Ectodermal cell (in vitro differentiated cells): ENCODE measurements at regions not wholly inside any gene's neighbourhood (a gene's known extent, or its start where the extent isn't known, plus 50 kb on each side); places are given as distances from the start of the nearest gene placed in this dataset.
"Not testable (repeated sequence)": the region's sequence is repeated elsewhere in the genome, so short reads cannot be mapped to it uniquely, and the experiment has no call there.

Source experiments
- H3K27ac ChIP-seq: 2 replicates; pipeline ENCODE4 v1.7.0; 2013; ENCODE audit warnings: mild to moderate bottlenecking, low read depth, low read length; ENCODE audit not compliant: insufficient read depth, poor library complexity, severe bottlenecking
- H3K27me3 ChIP-seq: 2 replicates; pipeline ENCODE4 v1.7.0; 2013; ENCODE audit warnings: mild to moderate bottlenecking, low read length; ENCODE audit not compliant: insufficient read depth, control insufficient read depth, poor library complexity, severe bottlenecking
- H3K36me3 ChIP-seq: one replicate; pipeline ENCODE4 v1.7.0; 2013; ENCODE audit warnings: low read length; ENCODE audit not compliant: control insufficient read depth, insufficient read depth
- H3K4me1 ChIP-seq: one replicate; pipeline ENCODE4 v1.7.0; 2013; ENCODE audit warnings: low read length; ENCODE audit not compliant: control insufficient read depth, insufficient read depth
- H3K4me3 ChIP-seq: 2 replicates; pipeline ENCODE4 v1.7.0; 2013; ENCODE audit warnings: low read depth, low read length, control low read depth; ENCODE audit not compliant: insufficient read depth
- H3K9me3 ChIP-seq: 2 replicates; pipeline ENCODE4 v1.7.0; 2013; ENCODE audit warnings: mild to moderate bottlenecking, low read length, moderate library complexity; ENCODE audit not compliant: control insufficient read depth
- WGBS, 2 experiments: methylation state at CpG; one replicate each; pipeline ENCODE4 v1.1.7; 2013; ENCODE audit warnings: missing lambda C conversion rate in 2 of 2; 5-methylcytosine and 5-hydroxymethylcytosine counted together

DNA sequence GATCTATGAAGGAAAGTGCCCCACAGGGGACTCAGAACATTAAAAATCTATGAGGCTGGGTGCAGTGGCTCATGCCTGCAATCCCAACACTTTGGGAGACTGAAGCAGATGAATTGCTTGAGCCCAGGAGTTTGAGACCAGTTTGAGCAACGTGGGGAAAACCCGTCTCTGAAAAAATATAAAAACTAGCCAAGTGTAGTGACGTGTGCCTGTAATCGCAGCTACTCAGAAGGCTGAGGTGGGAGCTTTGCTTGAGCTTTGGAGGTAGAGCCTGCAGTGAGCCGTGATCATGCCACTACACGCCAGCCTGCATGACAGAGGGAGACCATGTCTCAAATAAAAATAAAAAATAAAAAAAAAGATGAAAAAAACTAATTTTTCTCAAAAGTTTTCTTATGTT is 1070.6 kb downstream of the PCDH9 start:
- Histone ChIP-seq H3K27me3 (no peaks in the 10 kb centered on the region), H3K36me3 (no peaks in the 10 kb centered on the region), H3K9me3 (no peaks in the 10 kb centered on the region), H3K4me1 (no peaks in the 10 kb centered on the region), H3K27ac (no peak overlapping the region), H3K4me3 (no peak overlapping the region)
- WGBS, 2 experiments: 89 to 91% methylated on average over 5 of the region's 6 CpGs

- 0% methylated on average over 1 of the region's 1 CpG for WGBS, 2 experiments
- H3K4me3 ChIP-seq: no peak overlapping the region
- H3K9me3 ChIP-seq: no peaks in the 10 kb centered on the region
- no peaks in the 10 kb centered on the region for H3K27me3 ChIP-seq
- no peaks in the 10 kb centered on the region for H3K4me1 ChIP-seq
- H3K27ac ChIP-seq: no peak overlapping the region
- H3K36me3 ChIP-seq: no peaks in the 10 kb centered on the region
Measured at GRCh38 chr13:66154976-66155375, 1075.2 kb downstream of the PCDH9 start.

GRCh38 chr13:66154354-66154753 is 1075.8 kb downstream of the PCDH9 start:
- H3K9me3 ChIP-seq: no peaks in the 10 kb centered on the region
- no CpG with 5 or more reads among the region's 1 CpG for WGBS, 2 experiments
- H3K4me3 ChIP-seq: no peak overlapping the region
- H3K27me3 ChIP-seq: no peaks in the 10 kb centered on the region
- no peak overlapping the region for H3K27ac ChIP-seq
- H3K36me3 ChIP-seq: no peaks in the 10 kb centered on the region
- no peaks in the 10 kb centered on the region for H3K4me1 ChIP-seq

DNA sequence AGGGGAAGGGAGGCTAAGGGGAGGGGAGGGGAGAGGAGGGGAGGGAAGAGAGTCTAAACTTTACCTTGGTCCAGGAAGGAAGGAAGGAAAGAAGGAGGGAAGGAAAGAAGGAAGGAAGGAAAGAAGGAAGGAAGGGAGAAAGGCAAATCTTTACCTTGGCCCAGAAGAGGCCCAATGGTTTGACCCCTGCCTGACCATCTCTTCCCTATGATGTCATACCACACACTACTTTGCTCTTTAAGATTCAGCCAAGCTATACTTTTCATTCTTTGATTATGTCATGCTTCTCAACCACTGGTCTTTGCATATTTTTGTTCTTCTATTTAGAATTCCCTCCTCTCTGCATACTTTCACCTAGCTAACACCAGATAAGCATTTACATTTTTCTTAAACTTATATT is 1077.5 kb downstream of the PCDH9 start:
- Histone ChIP-seq H3K27me3 (no peaks in the 10 kb centered on the region), H3K4me1 (no peaks in the 10 kb centered on the region), H3K4me3 (no peak overlapping the region), H3K27ac (no peak overlapping the region), H3K36me3 (no peaks in the 10 kb centered on the region), H3K9me3 (no peaks in the 10 kb centered on the region)

GRCh38 chr13:66144357-66144756 is 1085.8 kb downstream of the PCDH9 start:
- not testable (repeated sequence) for H3K9me3 ChIP-seq, H3K4me1 ChIP-seq, H3K36me3 ChIP-seq, H3K4me3 ChIP-seq, H3K27ac ChIP-seq, H3K27me3 ChIP-seq
- WGBS, 2 experiments: 94 to 97% methylated on average over 11 of the region's 11 CpGs

DNA sequence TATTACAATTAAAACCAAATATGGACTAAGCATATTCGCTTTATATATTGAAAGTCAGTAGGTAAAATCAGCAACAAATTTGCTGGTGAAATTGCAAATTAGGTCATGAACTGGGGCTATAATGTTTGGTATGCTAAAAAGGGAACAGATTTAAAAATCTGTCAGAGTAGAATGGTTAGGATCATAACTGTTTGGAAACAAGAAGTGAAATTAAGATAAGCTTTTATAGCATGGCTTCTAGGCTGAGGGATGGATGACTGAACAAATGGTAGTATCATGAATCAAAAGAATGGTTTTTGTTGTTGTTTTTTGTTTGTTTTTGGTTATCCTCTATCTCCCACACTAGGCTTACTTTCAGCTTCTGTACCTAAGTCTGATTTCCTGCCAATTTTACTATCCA is 1090.4 kb downstream of the PCDH9 start:
- no peaks in the 10 kb centered on the region for H3K4me1 ChIP-seq
- H3K27ac ChIP-seq: no peak overlapping the region
- H3K4me3 ChIP-seq: no peak overlapping the region
- H3K9me3 ChIP-seq: no peaks in the 10 kb centered on the region
- no peaks in the 10 kb centered on the region for H3K36me3 ChIP-seq
- 88 to 95% methylated on average over 1 of the region's 1 CpG for WGBS, 2 experiments
- no peaks in the 10 kb centered on the region for H3K27me3 ChIP-seq

GRCh38 chr13:66139250-66139649 is 1090.9 kb downstream of the PCDH9 start:
- 93 to 95% methylated on average over 1 to 3 of the region's 3 CpGs for WGBS, 2 experiments
- Histone ChIP-seq H3K4me1 (no peaks in the 10 kb centered on the region), H3K27me3 (no peaks in the 10 kb centered on the region), H3K27ac (no peak overlapping the region), H3K36me3 (no peaks in the 10 kb centered on the region), H3K9me3 (no peaks in the 10 kb centered on the region), H3K4me3 (no peak overlapping the region)

- no peaks in the 10 kb centered on the region for H3K27me3 ChIP-seq
- WGBS, 2 experiments: 83 to 84% methylated on average over 5 of the region's 5 CpGs
- H3K36me3 ChIP-seq: no peaks in the 10 kb centered on the region
- no peaks in the 10 kb centered on the region for H3K4me1 ChIP-seq
- no peak overlapping the region for H3K27ac ChIP-seq
- no peak overlapping the region for H3K4me3 ChIP-seq
- no peaks in the 10 kb centered on the region for H3K9me3 ChIP-seq
Measured at GRCh38 chr13:66138172-66138811, 1091.8 kb downstream of the PCDH9 start.

GRCh38 chr13:66137384-66137783 is 1092.8 kb downstream of the PCDH9 start:
- no peaks in the 10 kb centered on the region for H3K27me3 ChIP-seq
- no peaks in the 10 kb centered on the region for H3K9me3 ChIP-seq
- H3K36me3 ChIP-seq: no peaks in the 10 kb centered on the region

DNA sequence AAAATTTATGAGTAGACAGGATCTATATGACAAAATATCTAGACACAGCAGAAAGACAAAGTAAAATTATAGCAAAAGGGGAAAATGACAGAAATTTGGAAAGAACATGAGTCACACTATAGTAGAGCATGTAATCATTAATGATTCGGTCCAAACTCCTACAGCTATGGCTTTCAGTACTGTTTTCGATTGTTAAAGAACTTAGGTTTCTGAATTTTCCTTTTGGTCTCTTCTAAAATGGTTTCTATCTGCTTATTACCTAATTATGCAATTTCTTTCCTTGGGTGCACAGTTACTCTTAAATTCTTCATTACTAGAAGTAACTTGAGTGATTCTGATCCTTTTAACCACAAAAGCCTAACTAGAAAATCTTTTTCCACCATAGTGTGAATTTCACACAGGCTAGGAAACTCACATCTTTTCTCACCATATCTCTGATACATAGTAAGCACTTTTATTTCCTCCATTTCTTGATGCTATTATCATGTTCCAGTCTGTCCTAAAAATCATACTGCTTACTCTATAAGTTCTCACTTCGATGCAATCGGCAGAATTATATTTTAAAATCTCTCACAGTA is 1101.4 kb downstream of the PCDH9 start:
- WGBS, 2 experiments: 86 to 90% methylated on average over 2 to 4 of the region's 4 CpGs
- Histone ChIP-seq H3K9me3 (no peaks in the 10 kb centered on the region), H3K4me3 (no peak overlapping the region), H3K4me1 (no peaks in the 10 kb centered on the region), H3K27me3 (no peaks in the 10 kb centered on the region), H3K27ac (no peak overlapping the region), H3K36me3 (no peaks in the 10 kb centered on the region)

More at GRCh38 chr13:66137384-66137783, 1092.8 kb downstream of the PCDH9 start:
- Histone ChIP-seq H3K27ac (no peak overlapping the region), H3K4me1 (no peaks in the 10 kb centered on the region), H3K4me3 (no peak overlapping the region)

DNA sequence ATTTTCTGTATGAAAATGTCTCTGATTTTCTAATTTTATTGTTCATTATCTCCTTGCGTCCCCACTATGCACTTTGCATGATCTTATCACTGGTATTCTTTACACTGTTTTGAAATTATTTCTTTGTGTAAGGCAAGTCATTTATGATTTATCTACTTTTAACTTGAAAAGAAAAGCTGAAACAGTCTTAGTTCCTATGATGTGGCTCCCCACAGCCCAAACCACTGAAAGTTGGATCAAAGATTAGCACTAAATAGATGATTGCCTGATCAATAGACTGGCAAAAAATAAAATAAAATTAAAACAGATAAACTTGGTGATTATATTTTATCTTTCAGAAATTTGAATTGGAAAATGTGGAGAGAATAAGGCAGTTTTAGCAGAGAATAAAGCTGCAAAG is 1101.9 kb downstream of the PCDH9 start:
- H3K4me3 ChIP-seq: no peak overlapping the region
- H3K36me3 ChIP-seq: no peaks in the 10 kb centered on the region
- H3K27me3 ChIP-seq: no peaks in the 10 kb centered on the region
- 60 to 100% methylated on average over 1 of the region's 1 CpG for WGBS, 2 experiments
- no peak overlapping the region for H3K27ac ChIP-seq
- no peaks in the 10 kb centered on the region for H3K4me1 ChIP-seq
- no peaks in the 10 kb centered on the region for H3K9me3 ChIP-seq
